Activated CD8-positive, alpha-beta memory T cell treated with anti-CD3 and anti-CD28 coated beads for 24 hours (primary cell): ENCODE measurements at regions not wholly inside any gene's neighbourhood (a gene's known extent, or its start where the extent isn't known, plus 50 kb on each side); places are given as distances from the start of the nearest gene placed in this dataset.
A peak's percentile ranks its signal among the peaks of the same experiment; 100 is the strongest.
"Not testable (repeated sequence)": the region's sequence is repeated elsewhere in the genome, so short reads cannot be mapped to it uniquely, and the experiment has no call there.

Source experiments
- DNase-seq: peaks from one replicate; pipeline ENCODE4 v3.0.0-alpha.2; 2020

DNA sequence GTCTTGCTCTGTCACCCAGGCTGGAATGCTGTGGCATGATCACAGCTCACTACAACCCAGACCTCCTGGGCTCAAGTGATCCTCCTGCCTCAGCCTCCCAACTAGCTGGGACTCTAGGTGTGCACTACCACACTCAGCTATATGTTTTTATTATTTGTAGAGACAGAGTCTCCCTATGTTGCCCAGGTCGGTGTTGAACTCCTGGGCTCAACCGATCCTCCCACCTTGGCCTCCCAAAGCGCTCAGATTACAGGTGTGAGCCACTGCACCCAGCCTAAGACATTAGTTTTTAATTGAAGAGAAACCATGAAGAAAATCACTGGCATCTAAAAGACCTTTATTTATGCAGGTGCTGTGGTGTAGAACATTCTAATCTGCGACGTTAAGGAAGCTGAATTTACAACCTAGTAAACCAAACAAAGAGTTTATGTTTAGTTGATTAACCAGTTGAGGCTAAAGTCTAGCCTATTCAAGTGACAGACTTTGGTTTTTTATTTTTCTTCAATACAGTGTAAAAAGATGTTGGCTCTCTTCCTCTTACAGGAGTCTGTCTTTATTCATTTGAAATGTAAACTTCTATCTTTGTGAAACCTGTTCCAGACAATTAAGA is 52.5 kb upstream of the NBL1 start:
- DNase-seq, result no peak

DNA sequence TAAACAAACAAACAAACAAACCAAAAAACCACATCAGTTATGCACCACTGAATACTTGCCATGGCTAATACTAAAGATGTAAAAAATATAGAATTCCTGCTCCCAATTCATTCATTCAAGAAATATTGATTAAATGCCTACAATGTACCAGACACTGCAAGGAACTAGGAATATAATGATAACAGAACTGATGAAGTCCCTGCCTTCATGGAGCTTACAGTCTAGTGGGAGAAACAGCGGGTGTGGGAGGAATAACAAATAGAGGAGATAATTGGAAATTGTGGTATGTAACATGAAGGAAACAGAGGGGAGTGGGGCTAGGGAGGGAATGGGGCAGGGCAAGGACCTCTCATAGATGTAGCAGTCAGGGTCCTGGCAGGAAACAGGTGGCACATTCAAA is 58.6 kb upstream of the NBL1 start:
- DNase-seq, result no peak

DNA sequence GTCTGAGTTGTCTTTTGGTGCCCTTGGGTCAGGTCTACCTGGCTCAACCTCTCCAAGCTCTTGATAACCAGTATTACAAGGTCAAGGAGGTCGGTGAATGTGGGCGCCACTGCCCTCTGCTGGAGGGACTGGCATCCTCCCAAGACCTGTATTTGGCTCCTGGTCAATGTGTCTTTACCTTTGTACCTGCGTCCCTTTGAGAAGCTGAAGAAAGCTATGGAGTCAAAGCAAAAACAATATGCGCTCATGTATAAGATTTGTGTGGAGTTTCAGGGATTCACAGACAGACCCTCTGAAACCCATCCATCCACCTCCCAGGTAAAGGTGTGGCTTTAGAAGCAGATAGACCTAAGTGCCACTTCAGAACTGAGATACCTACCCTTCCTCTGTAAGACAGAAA is 61.8 kb upstream of the NBL1 start:
- DNase-seq, result peak; percentile 93

DNA sequence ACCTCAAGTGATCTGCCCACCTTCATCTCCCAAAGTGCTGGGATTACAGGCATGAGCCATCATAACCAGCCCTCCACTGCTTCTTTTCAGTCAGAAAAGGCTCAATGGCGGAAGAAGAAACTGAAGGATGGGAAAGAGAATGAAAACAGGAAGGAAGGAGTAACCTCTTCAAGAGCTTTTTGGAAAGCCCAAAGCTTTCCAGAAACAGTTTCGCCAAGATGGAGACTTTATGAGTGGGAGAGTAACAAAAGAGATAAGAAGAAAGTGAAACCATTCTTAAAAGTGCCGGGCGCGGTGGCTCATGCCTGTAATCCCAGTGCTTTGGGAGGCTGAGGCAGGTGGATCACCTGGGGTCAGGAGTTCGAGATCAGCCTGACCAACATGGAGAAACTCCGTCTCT is 62.7 kb upstream of the NBL1 start:
- DNase-seq, result no peak

DNA sequence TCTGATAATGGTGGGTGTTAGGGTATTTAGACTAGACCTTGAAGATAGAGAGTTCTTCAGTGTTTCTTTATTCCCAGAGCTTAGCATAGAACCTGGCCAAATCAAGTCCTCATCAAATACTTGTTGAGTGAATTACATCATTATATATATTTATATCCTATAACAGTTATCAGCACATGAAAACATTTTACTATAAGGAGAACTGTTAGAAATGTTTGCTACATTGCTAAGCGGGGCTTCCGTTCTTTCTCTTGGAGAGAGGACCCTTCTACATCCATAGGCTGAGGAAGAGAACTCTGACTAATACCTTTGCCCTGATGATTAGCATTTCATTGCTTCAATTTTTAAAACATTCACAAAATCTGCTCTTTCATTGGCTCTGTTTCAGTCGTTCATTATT is 66.5 kb upstream of the NBL1 start:
- no peak for DNase-seq

DNA sequence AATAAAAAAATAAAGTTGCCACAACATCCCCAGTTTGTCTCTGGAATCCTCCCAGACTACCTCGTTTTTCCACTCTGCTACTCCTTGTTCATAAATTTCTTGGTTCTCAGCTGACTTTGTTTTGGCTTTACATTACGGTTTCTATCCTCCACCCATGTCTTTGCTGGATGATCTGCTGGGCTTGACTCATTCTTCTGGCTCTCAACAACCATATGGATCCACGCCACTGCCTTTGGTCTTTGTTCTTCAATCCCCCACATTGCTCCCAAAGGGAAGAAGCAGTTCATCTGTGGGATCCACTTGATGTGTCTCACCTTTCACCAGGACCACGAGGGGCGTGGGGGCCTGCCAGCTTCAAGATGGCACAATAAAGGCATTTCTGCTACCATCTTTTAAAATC is 67.1 kb upstream of the NBL1 start:
- no peak for DNase-seq

DNA sequence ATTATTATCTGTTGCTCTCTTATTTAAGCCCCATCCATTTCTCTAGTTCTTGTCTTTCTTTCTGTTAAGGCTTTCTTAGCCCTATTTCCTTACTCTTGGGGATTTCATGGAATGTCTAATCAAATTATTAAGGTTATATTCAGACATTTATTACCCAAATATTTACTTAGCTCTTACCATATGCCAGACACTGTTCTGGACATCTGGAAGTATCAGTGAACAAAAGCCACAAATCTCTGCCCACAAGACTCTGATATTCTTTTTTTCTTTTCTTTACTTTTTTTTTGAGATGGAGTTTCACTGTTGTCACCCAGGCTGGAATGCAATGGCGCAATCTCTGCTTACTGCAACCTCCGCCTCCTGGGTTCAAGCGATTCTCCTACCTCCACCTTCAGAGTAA is 74.3 kb upstream of the NBL1 start:
- DNase-seq, result no peak

DNA sequence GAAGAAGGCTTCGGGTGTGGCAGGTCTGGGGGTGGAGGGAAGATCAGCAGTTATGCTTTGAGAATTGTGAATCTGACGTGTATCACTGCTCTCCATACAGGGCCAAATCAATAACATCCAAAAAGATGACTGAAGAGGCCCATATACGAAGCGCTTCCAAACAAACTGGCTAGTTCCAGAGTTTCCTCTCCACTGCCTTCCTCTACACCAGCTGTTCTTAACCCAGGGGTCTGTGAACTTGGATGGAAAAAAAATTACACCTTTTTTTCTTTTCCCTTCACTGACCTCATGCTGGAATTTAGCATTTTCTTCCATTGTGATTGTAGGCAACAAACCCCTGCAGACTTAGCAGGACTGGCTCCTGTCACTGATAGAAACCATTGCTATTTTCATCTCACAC is 77.1 kb upstream of the NBL1 start:
- DNase-seq, result no peak

DNA sequence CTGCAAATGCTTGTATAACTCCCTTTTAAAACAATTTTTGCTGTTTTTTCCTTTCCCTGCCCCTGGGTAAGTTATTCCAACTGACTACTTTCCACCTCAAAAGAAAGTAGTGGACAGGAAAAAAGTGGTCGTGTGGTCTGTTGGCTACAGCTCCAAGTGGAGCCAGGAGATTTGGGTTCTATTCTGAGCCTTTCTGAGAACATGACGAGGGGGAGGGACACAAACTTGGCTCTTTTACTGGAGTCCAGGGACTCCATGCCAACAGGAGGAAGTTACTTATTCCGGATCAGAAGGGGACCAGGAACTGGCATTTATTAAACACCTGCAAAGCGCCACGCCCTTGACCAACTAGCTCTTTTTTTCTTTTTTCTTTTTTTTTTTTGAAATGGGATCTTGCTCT is 79.0 kb upstream of the CAPZB start:
- no peak for DNase-seq

DNA sequence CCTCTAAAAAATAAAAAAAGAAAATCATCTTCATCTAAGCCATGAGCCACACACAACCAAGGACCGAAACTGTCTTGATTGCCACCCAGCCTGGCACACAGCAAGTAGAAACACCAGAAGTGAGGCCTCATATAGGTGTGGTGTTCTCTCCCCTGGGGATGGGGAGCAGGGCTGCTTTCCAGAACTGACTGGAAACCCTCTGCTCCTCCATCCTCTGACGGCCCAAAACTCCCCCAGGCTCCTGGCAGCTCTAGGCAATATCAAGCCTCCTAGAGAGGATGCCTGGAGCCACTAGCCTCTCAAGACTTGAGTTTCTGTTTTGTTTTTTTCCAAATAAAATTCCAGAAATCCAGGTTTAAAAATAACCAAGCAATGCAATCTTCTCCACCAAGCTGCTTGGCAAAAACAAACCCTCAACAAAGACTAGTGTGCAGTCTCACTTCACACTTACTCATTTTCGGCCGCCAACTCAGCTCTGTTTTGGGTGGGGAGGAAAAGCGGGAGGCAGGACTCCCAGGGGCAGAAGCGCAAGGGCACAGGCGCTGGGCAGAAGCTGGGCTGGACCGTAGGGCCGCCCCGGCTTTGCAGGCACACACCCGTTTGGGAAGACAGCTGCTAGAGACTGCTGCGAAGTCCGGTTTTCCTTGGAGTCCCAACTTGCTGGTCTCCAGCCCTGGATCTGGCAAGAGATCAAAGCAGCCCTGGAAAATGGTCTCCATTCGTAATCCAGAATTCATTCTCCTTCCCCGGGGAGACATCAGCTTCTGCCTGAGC is 78.2 kb upstream of the CAPZB start:
- no peak for DNase-seq

DNA sequence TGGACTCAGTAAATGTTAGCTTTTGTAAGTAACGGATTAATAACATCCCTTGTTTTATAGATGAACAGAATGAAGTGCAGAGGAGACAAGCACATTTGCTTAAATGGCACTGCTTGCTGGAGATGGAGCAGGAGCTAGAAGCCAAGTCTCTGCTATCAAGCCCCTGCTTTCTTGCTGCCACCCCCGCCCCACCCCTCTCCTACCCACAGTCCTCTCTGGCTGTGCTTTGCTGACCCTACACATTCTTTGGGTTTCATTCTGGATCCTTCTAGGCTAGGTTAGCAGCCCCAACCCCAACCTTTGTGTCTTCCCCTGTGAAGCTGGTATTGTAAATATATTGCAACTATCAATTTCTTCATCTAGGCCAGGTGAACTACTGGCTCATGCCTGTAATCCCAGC is 77.5 kb upstream of the CAPZB start:
- no peak for DNase-seq

DNA sequence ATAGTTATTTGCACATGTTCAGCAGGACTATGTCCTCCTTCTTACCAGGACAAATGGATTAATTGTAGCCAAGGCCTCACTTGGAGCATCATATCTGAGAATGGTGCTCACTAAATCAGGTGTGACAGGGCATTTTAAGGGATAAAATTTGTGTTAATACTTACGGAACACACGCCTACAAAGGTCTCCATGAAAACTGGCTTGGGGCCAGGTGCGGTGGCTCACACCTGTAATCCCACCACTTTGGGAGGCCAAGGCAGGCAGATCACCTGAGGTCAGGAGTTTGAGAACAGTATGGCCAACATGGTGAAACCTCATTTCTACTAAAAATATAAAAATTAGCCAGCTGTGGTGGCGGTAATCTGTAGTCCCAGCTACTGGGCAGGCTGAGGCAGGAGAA is 75.1 kb upstream of the CAPZB start:
- DNase-seq, result no peak

DNA sequence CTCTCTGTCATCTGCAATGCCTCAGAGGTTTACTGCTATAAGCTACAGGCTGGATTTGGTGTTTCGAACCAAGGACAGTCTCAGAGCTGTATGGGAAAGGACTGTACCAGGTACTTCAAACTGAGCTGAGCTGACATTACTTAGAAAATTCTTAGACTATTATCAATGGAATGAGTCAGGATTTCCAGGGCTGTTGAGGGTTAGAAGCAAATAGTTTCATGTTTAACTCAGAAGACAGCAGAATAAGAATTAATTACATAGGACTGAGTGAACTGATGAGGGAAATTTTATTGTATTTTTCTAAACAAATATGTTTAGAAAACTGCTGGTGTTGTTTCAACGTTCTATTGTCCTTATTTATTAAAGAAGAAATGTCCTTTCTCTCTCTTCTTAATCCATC is 74.3 kb upstream of the CAPZB start:
- no peak for DNase-seq

DNA sequence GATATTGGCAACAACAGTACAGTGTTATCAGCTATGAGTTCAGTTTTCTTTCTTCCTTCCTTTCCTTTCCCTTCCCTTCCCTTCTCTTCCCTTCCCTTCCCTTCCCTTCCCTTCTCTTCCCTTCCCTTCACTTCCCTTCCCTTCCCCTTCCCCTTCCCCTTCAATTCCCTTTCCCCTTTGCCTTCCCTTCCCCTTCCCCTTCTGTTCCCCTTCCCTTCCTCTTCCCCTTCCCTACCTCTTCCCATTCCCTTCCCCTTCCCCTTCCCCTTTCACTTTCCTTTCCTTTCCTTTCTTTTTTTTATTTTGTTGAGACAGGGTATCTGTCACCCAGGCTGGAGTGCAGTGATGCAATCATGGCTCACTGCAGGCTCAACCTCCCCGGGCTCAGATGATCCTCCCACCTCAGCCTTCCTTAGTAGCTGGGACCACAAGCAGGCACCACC is 72.3 kb upstream of the CAPZB start:
- no peak for DNase-seq

DNA sequence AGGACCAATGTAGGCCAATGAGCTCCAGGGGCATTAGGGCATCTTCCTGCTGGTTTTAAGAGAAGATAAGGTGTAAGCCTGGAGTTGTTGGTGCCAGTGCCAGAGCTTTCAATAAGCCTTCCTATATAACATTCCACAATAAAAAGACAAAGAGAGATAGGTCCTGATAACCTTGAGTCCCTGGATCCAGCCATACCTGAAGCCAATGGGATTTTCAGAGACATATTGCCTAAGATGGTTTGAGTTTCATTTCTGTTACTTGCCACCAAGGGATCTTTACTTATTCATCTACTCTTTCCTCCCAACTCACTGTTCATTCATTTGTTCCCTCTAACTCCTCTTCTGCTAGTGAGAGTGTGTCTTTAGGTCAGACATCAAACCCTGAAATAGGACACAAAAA is 68.8 kb upstream of the CAPZB start:
- no peak for DNase-seq

DNA sequence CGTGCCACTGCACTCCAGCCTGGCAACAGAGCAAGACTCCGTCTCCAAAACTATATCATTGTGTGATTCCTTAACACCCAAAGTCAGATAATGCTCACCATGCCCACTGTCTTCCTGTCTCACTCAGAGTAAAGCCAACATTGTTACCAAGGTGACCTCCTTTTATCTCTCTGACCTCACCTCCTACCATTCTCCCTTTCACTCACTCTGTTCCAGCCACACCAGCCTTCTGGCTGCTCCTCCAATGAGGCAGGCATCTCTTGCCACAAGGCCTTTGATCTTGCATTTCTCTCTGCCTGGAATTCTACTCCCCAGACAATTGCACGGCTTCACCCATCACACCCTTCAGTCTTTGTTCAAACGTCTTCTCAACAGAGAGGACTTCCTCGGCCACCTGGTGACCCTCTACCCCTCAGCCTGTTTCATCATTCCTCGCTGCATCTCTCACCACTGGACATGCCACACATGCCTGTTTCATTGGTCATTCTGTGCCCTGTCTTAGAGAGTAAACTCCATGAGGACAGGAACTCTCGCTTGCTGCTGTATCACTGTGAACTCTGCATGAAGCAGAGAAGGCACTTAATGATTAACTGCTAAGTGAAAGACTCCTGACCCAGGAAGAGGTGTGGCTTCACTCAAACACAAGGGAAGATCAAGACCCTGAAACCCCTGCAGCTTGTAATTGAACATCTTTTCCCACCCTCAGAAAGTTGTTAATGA is 67.1 kb upstream of the CAPZB start:
- no peak for DNase-seq

DNA sequence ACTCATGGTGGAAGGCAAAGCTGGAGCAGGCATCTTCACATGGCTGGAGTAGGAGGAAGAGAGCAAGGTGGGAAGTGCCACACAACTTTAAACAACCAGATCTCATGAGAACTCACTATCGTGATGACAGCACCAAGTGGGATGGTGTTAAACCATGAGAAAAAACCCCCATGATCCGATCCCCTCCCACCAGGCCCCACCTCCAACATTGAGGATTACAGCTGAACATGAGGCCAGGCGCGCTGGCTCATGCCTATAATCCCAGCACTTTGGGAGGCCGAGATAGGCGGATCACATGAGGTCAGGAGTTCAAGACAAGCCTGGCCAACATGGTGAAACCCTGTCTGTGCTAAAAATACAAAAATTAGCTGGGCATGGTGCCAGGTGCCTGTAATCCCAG is 66.5 kb upstream of the CAPZB start:
- not testable (repeated sequence) for DNase-seq

DNA sequence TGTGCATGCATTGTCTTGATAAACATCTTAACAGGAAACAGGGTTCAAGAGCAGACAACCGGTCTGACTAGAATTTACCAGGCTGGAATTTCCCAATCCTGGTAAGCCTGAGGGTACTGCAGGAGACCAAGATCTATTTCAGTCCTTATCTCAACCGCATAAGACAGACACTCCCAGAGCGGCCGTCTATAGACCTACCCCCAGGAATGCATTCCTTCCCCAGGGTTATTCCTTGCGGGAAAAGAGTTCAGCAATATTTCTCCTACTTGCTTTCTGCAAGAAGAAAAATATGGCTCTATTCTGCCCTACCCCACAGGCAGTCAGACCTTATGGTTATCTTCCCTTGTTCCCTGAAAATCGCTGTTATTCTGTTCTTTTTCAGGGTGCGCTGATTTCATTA is 65.1 kb upstream of the CAPZB start:
- not testable (repeated sequence) for DNase-seq

DNA sequence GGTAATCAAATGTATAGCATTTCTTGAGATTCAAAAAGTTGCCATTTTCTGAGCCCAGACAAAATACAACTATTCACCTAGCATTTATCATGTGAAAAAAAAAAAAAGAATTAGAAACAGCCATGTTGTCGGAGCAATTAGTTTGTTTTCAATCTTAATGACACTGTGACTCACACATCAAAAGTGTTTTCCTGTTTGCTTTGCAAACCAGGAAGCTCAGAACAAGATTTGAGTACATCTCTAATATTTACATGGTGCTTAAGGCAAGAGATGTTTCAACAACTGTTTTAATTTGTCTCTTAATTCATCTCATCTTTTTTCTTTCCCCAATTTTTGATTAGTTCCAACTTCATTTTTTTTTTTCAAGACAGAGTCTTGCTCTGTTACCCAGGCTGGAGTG is 62.5 kb upstream of the CAPZB start:
- no peak for DNase-seq

DNA sequence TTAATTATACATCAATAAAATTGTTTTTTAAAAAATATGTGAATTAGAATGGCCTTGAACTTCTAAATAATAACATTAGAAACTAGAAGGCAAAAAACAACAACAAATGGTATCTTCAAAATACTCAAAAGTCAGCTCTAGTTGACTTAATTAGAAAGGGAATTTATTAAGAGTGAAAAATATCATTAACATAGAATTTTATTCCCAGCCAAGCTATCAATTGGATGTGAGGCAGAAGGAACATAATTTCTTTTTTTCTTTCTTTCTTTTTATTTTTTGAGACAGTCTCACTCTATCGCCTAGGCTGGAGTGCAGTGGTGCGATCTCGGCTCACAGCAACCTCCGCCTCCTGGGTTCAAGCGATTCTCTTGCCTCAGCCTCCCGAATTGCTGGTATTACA is 51.2 kb upstream of the CAPZB start:
- no peak for DNase-seq

DNA sequence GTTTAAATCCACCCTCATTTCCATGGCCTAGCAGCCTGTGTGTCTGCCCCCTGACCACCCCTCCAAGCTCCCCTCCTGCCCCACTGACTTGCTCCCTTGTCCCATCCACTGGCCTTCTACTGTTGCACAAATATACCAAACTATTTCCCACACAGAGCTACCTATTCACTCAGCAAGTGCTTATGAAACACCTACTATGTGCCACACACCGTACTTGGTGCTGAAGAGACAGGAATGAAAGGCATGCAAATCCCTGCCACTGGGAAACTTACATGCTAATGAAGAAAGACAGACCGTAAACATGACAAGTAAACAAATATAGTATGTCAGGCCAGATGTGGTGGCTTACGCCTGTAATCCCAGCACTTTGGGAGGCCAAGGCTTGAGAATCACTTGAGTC is 49.9 kb upstream of the CAPZB start:
- no peak for DNase-seq
